Choroid plexus epithelial cell (primary cell): ENCODE measurements at regions not wholly inside any gene's neighbourhood (a gene's known extent, or its start where the extent isn't known, plus 50 kb on each side); places are given as distances from the start of the nearest gene placed in this dataset.

Source experiments
- DNase-seq: peaks from one replicate; pipeline ENCODE4 v3.0.0-alpha.2; 2010; ENCODE audit warnings: low read depth
- H3K4me3 ChIP-seq: 2 replicates; pipeline ENCODE4 v1.5.1; 2011; ENCODE audit warnings: low read depth, mild to moderate bottlenecking, control low read depth, low read length, moderate library complexity
- CTCF ChIP-seq: conservative IDR thresholded peaks from 2 replicates; pipeline ENCODE4 v1.5.1; 2011; ENCODE audit warnings: low read depth, mild to moderate bottlenecking, control low read depth, inconsistent platforms, low read length, moderate library complexity

GRCh38 chr3:139778682-139779233, 101.0 kb upstream of the NMNAT3 start:
- DNase-seq: no peak
- no peak overlapping the region for H3K4me3 ChIP-seq

GRCh38 chr3:139774560-139775302, 97.0 kb upstream of the NMNAT3 start:
- TF ChIP-seq CTCF: no peak
- H3K4me3 ChIP-seq: no peak overlapping the region
- DNase-seq: peak; percentile 90

More at GRCh38 chr3:139778682-139779233, 101.0 kb upstream of the NMNAT3 start:
- no peak for TF ChIP-seq CTCF

- peak; percentile 98 for DNase-seq
These were observed 95.0 kb upstream of the NMNAT3 start for GRCh38 chr3:139772539-139773500.

GRCh38 chr3:139771331-139771730, 93.6 kb upstream of the NMNAT3 start:
- no peak for TF ChIP-seq CTCF
- peak; percentile 61 for DNase-seq
- no peak overlapping the region for H3K4me3 ChIP-seq

More at GRCh38 chr3:139772539-139773500, 95.0 kb upstream of the NMNAT3 start:
- peak; percentile 51 for TF ChIP-seq CTCF
- no peak overlapping the region for H3K4me3 ChIP-seq

- DNase-seq: no peak
- no peak overlapping the region for H3K4me3 ChIP-seq
- no peak for TF ChIP-seq CTCF
These were observed 92.8 kb upstream of the NMNAT3 start for GRCh38 chr3:139770577-139770976.

GRCh38 chr3:139769796-139770195, 92.0 kb upstream of the NMNAT3 start:
- DNase-seq: no peak
- H3K4me3 ChIP-seq: no peak overlapping the region
- no peak for TF ChIP-seq CTCF
